ENCODE measurements at regions not wholly inside any gene's neighbourhood (a gene's known extent, or its start where the extent isn't known, plus 50 kb on each side); places are given as distances from the start of the nearest gene placed in this dataset.
"Not testable (repeated sequence)": the region's sequence is repeated elsewhere in the genome, so short reads cannot be mapped to it uniquely, and the experiment has no call there.

- TF ChIP-seq CTCF (IDR thresholded peaks at IDR 0.05; ENCODE audit: low read depth, low read length, poor library complexity, severe bottlenecking); EZH2phosphoT487 (IDR thresholded peaks at IDR 0.05; ENCODE audit: borderline replicate concordance, low read length): not testable (repeated sequence)
Observed at GRCh38 chr4:189236321-189236720, 704.4 kb upstream of the FRG1 start.

Data from DOHH2 (cell line).